HepG2 (cell line): ENCODE measurements at regions not wholly inside any gene's neighbourhood (a gene's known extent, or its start where the extent isn't known, plus 50 kb on each side); places are given as distances from the start of the nearest gene placed in this dataset.

Source experiments
- ATAC-seq: fragments of 200-7000 bp; cut with Tn5 transposase; 3 replicates; pipeline ENCODE4 v1.9.1; 2020; ENCODE audit warnings: mild to moderate bottlenecking, moderate library complexity
- BruUV-seq: library from RNA; stranded (reverse); fragments of 400-500 nt; replicated peaks from 2 replicates; lab custom pipeline; 2021; lab: Mats Ljungman, UMichigan
- CTCF ChIA-PET: fragments of 300-600 bp; formaldehyde crosslinking; extraction: SDS; loops from one replicate; lab custom pipeline; 2021; ENCODE audit warnings: low total read pairs, inconsistent platforms, low intra/inter-chr PET ratio; lab: Yijun Ruan, JAX
- POLR2A ChIA-PET: fragments of 350-600 bp; sonication (Branson Sonifier 250); formaldehyde crosslinking; loops from one replicate; lab custom pipeline; 2020; ENCODE audit warnings: antibody characterized with exemption, inconsistent platforms; lab: Yijun Ruan, JAX
- DNase-seq: peaks from one replicate; pipeline ENCODE4 v3.0.0-alpha.2; 2015; ENCODE audit warnings: low spot score
- FAIRE-seq: peaks from 3 replicates; lab custom pipeline; 2011; peaks lifted over from hg19 to GRCh38; lab: Jason Lieb, UNC
- H2AFZ ChIP-seq: one replicate; pipeline ENCODE4 v1.6.1; 2011; ENCODE audit warnings: low read length, inconsistent platforms
- H3K27ac ChIP-seq: fragments of 300-600 bp; 3 replicates; pipeline ENCODE4 v1.8.0; 2011; ENCODE audit warnings: mixed run types, mild to moderate bottlenecking, mixed read lengths, low read length, inconsistent platforms; ENCODE audit not compliant: insufficient read depth; ENCODE audit errors: extremely low read length
- H3K27me3 ChIP-seq, 2 experiments: fragments of 200-600 bp in 1 of 2; 2 replicates in 1 of 2; 3 replicates in 1 of 2; pipeline versions ENCODE4 v1.6.0 to v1.8.0; 2011; ENCODE audit warnings: low read length in 2 of 2, mild to moderate bottlenecking in 2 of 2, moderate library complexity in 2 of 2, inconsistent platforms in 1 of 2; ENCODE audit not compliant: insufficient read depth in 2 of 2, control insufficient read depth in 1 of 2
- H3K36me3 ChIP-seq, 2 experiments: fragments of 200-600 bp in 1 of 2; replicated peaks in 1 of 2; 2 replicates in 1 of 2; 3 replicates in 1 of 2; pipeline versions ENCODE4 v1.5.1 to v1.8.0; 2011; ENCODE audit warnings: low read length in 2 of 2, inconsistent platforms in 1 of 2; ENCODE audit not compliant: insufficient read depth in 2 of 2, control insufficient read depth in 1 of 2
- H3K4me1 ChIP-seq: 2 replicates; pipeline ENCODE4 v1.5.1; 2012; ENCODE audit warnings: low read length, inconsistent platforms; ENCODE audit not compliant: insufficient read depth
- H3K4me2 ChIP-seq: 2 replicates; pipeline ENCODE4 v1.6.0; 2011; ENCODE audit warnings: low read depth, low read length, inconsistent platforms
- H3K4me3 ChIP-seq, 3 experiments: fragments of 200-600 bp in 1 of 3; sonication (generic), shearing (Covaris generic) in 1 of 3; replicated peaks in 1 of 3; 2 replicates each; pipeline ENCODE4 v1.5.1; 2011 to 2016; ENCODE audit warnings: low read length in 3 of 3, inconsistent platforms in 2 of 3, low read depth in 2 of 3, mild to moderate bottlenecking in 2 of 3, control low read depth in 1 of 3, mixed read lengths in 1 of 3; ENCODE audit not compliant: insufficient read depth in 1 of 3
- H3K79me2 ChIP-seq: one replicate; pipeline ENCODE4 v1.6.1; 2011; ENCODE audit warnings: low read length, inconsistent platforms; ENCODE audit not compliant: insufficient read depth
- H3K9ac ChIP-seq: 2 replicates; pipeline ENCODE4 v1.6.0; 2011; ENCODE audit warnings: mild to moderate bottlenecking, low read depth, low read length, inconsistent platforms; ENCODE audit not compliant: insufficient read depth
- H3K9me3 ChIP-seq: 2 replicates; pipeline ENCODE4 v1.5.1; 2012; ENCODE audit warnings: mild to moderate bottlenecking, low read length
- H4K20me1 ChIP-seq: 2 replicates; pipeline ENCODE4 v1.6.0; 2011; ENCODE audit warnings: inconsistent platforms, mild to moderate bottlenecking, low read length, moderate library complexity; ENCODE audit not compliant: insufficient read depth
- EZH2 ChIP-seq: conservative IDR thresholded peaks from 2 replicates; pipeline ENCODE4 v1.6.1; 2012; ENCODE audit warnings: mild to moderate bottlenecking, low read depth, low read length, moderate library complexity
- SRY ChIP-seq: sonication (generic); formaldehyde crosslinking; IDR thresholded peaks from 2 replicates; pipeline ENCODE4 v1.8.0; 2022; ENCODE audit warnings: mild to moderate bottlenecking, missing genetic modification reagents
- TBX2 ChIP-seq: sonication (generic); formaldehyde crosslinking; IDR thresholded peaks from 2 replicates; pipeline ENCODE4 v1.5.0; 2020; ENCODE audit warnings: missing genetic modification reagents, mild to moderate bottlenecking, borderline replicate concordance
- ZNF343 ChIP-seq: sonication (generic); formaldehyde crosslinking; IDR thresholded peaks from 2 replicates; pipeline ENCODE4 v1.4.0; 2020; ENCODE audit warnings: mild to moderate bottlenecking, missing genetic modification reagents
- ZNF570 ChIP-seq: sonication (generic); formaldehyde crosslinking; IDR thresholded peaks from 2 replicates; pipeline ENCODE4 v1.4.0; 2020; ENCODE audit warnings: mild to moderate bottlenecking, missing genetic modification reagents, borderline replicate concordance
- WGBS: methylation state at CpG from one replicate; pipeline ENCODE4 v1.1.6; 2017; ENCODE audit warnings: low lambda C conversion rate; 5-methylcytosine and 5-hydroxymethylcytosine counted together
- in situ Hi-C: cut with HindIII; loops from 2 replicates; pipeline ENCODE4 v1.10.0; 2017; ENCODE audit warnings: low pct_unique_long_range_greater_than_20kb; ENCODE audit not compliant: extremely low pct_ligation_motif_present
- intact Hi-C: fragments of 100-400 bp; cut with micrococcal nuclease; formaldehyde crosslinking; loops from one replicate; pipeline ENCODE4 v1.10.0; 2022; ENCODE audit not compliant: unreplicated experiment
- TF ChIP-seq, protein P1 (sequence below): sonication (generic); formaldehyde crosslinking; IDR thresholded peaks from 2 replicates; pipeline ENCODE4 v1.8.0; 2022; ENCODE audit warnings: mild to moderate bottlenecking, missing genetic modification reagents, borderline replicate concordance
- TF ChIP-seq, protein P2 (sequence below): sonication (generic); formaldehyde crosslinking; IDR thresholded peaks from 2 replicates; pipeline ENCODE4 v1.5.1; 2020; ENCODE audit warnings: mild to moderate bottlenecking, missing genetic modification reagents, moderate library complexity

GRCh38 chr12:132400011-132400641, 70.7 kb upstream of the GALNT9 start:
- no peak overlapping the region for H3K4me3 ChIP-seq
- ATAC-seq (no peak), FAIRE-seq (no peak), DNase-seq (no peak)
- no peak overlapping the region; the same call in 1 of the 2 replicates for H3K4me2 ChIP-seq
- H3K9me3 ChIP-seq, result no peaks in the 10 kb centered on the region
- TF ChIP-seq, protein P1, sequence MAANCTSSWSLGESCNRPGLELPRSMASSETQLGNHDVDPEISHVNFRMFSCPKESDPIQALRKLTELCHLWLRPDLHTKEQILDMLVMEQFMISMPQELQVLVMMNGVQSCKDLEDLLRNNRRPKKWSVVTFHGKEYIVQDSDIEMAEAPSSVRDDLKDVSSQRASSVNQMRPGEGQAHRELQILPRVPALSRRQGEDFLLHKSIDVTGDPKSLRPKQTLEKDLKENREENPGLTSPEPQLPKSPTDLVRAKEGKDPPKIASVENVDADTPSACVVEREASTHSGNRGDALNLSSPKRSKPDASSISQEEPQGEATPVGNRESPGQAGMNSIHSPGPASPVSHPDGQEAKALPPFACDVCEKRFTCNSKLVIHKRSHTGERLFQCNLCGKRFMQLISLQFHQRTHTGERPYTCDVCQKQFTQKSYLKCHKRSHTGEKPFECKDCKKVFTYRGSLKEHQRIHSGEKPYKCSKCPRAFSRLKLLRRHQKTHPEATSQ (CRISPR knock-in tag), result no peak
- TF ChIP-seq, protein P2, sequence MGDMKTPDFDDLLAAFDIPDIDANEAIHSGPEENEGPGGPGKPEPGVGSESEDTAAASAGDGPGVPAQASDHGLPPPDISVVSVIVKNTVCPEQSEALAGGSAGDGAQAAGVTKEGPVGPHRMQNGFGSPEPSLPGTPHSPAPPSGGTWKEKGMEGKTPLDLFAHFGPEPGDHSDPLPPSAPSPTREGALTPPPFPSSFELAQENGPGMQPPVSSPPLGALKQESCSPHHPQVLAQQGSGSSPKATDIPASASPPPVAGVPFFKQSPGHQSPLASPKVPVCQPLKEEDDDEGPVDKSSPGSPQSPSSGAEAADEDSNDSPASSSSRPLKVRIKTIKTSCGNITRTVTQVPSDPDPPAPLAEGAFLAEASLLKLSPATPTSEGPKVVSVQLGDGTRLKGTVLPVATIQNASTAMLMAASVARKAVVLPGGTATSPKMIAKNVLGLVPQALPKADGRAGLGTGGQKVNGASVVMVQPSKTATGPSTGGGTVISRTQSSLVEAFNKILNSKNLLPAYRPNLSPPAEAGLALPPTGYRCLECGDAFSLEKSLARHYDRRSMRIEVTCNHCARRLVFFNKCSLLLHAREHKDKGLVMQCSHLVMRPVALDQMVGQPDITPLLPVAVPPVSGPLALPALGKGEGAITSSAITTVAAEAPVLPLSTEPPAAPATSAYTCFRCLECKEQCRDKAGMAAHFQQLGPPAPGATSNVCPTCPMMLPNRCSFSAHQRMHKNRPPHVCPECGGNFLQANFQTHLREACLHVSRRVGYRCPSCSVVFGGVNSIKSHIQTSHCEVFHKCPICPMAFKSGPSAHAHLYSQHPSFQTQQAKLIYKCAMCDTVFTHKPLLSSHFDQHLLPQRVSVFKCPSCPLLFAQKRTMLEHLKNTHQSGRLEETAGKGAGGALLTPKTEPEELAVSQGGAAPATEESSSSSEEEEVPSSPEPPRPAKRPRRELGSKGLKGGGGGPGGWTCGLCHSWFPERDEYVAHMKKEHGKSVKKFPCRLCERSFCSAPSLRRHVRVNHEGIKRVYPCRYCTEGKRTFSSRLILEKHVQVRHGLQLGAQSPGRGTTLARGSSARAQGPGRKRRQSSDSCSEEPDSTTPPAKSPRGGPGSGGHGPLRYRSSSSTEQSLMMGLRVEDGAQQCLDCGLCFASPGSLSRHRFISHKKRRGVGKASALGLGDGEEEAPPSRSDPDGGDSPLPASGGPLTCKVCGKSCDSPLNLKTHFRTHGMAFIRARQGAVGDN (CRISPR knock-in tag), result peak; percentile 27; the same call in 1 of the 2 replicates
- TF ChIP-seq SRY, result no peak
- no peak for TF ChIP-seq TBX2 (CRISPR knock-in tag)
- no peak for TF ChIP-seq ZNF570 (CRISPR knock-in tag)
- TF ChIP-seq EZH2, result 0 out of 2 replicates have a peak, but pooled peaks have one; percentile 31
- TF ChIP-seq ZNF343 (CRISPR knock-in tag), result no peak
- no peak overlapping the region for H3K9ac ChIP-seq
- ChIA-PET POLR2A (no interaction called here), CTCF (no interaction called here)
- no peak overlapping the region for H2AFZ ChIP-seq
- no TSS peak for BruUV-seq
- intact Hi-C loops (no loop called here), in situ Hi-C loops (no loop called here)
- no peaks in the 10 kb centered on the region for H3K79me2 ChIP-seq
- H3K27me3 ChIP-seq, result peaks cover 38 to 86% of the 10 kb centered on the region in 2 experiments
- no peak overlapping the region for H3K27ac ChIP-seq
- WGBS, result 15% methylated on average over 18 of the region's 31 CpGs
- H3K4me1 ChIP-seq, result no peaks in the 10 kb centered on the region
- no peaks in the 10 kb centered on the region for H3K36me3 ChIP-seq
- peaks cover 4% of the 10 kb centered on the region; the same call in 1 of the 2 replicates for H4K20me1 ChIP-seq
